ENCODE measurements at regions not wholly inside any gene's neighbourhood (a gene's known extent, or its start where the extent isn't known, plus 50 kb on each side); places are given as distances from the start of the nearest gene placed in this dataset.

- no peak for TF ChIP-seq TBX3 (IDR thresholded peaks at IDR 0.05; ENCODE audit: borderline replicate concordance)
- TF ChIP-seq TIGD3 (CRISPR knock-in tag; IDR thresholded peaks at IDR 0.05; ENCODE audit: borderline replicate concordance), result no peak
- TF ChIP-seq ZNF431 (CRISPR knock-in tag; IDR thresholded peaks at IDR 0.05; ENCODE audit: borderline replicate concordance, low read depth), result no peak
- TF ChIP-seq MYNN (CRISPR knock-in tag; IDR thresholded peaks at IDR 0.05; ENCODE audit: low read depth), result no peak
- TF ChIP-seq ZNF382 (CRISPR knock-in tag; IDR thresholded peaks at IDR 0.05; ENCODE audit: borderline replicate concordance), result no peak
These were observed 75.8 kb downstream of the CCDC71L start (continued) for GRCh38 chr7:106584914-106585759.

GRCh38 chr7:106583706-106584690, 77.0 kb downstream of the CCDC71L start:
- ATAC-seq, result no peak
- CTCF ChIA-PET (ENCODE audit: low intra/inter-chr PET ratio, low total read pairs), result no interaction called here
- TF ChIP-seq SNAPC2 (CRISPR knock-in tag; IDR thresholded peaks at IDR 0.05) (no peak), NCOA2 (CRISPR knock-in tag; IDR thresholded peaks at IDR 0.05) (no peak), ZNF263 (CRISPR knock-in tag; IDR thresholded peaks at IDR 0.05) (no peak), ZBTB20 (CRISPR knock-in tag; IDR thresholded peaks at IDR 0.05; ENCODE audit: borderline replicate concordance, low read depth) (no peak), STAT5B (CRISPR knock-in tag; IDR thresholded peaks at IDR 0.05) (no peak), GLI4 (CRISPR knock-in tag; IDR thresholded peaks at IDR 0.05; ENCODE audit: borderline replicate concordance) (no peak), ZMAT5 (CRISPR knock-in tag; IDR thresholded peaks at IDR 0.05; ENCODE audit: borderline replicate concordance, low read depth) (no peak), ZNF234 (CRISPR knock-in tag; conservative IDR thresholded peaks at IDR 0.05) (no peak), IRF1 (CRISPR knock-in tag; IDR thresholded peaks at IDR 0.05; ENCODE audit: low read depth) (no peak), MTF2 (CRISPR knock-in tag; IDR thresholded peaks at IDR 0.05; ENCODE audit: borderline replicate concordance) (no peak), NCOA5 (CRISPR knock-in tag; IDR thresholded peaks at IDR 0.05) (no peak), TAF1 (CRISPR knock-in tag; IDR thresholded peaks at IDR 0.05) (no peak), SMAD3 (CRISPR knock-in tag; IDR thresholded peaks at IDR 0.05) (no peak), CHCHD3 (CRISPR knock-in tag; IDR thresholded peaks at IDR 0.05) (no peak), BORCS8-MEF2B (CRISPR knock-in tag; IDR thresholded peaks at IDR 0.05) (no peak)

More at GRCh38 chr7:106583706-106584690, 77.0 kb downstream of the CCDC71L start:
- DNase-seq (ENCODE audit: low spot score) (no peak), FAIRE-seq (no peak)
- Histone ChIP-seq H3K27me3 (ENCODE audit: control insufficient read depth in 1 of 2, insufficient read depth in 2 of 2, low read length in 2 of 2) (no peaks in the 10 kb centered on the region), H3K79me2 (ENCODE audit: insufficient read depth, low read length) (no peaks in the 10 kb centered on the region), H3K4me1 (ENCODE audit: insufficient read depth, low read length) (no peaks in the 10 kb centered on the region), H2AFZ (ENCODE audit: low read length) (no peak overlapping the region), H3K4me2 (ENCODE audit: low read depth, low read length) (no peak overlapping the region), H3K9ac (ENCODE audit: insufficient read depth, low read depth, low read length) (no peak overlapping the region), H3K4me3 (replicated peaks in 1 of 3; ENCODE audit: insufficient read depth in 1 of 3, low read depth in 2 of 3, low read length in 3 of 3) (no peak overlapping the region), H3K36me3 (replicated peaks in 1 of 2; ENCODE audit: control insufficient read depth in 1 of 2, insufficient read depth in 2 of 2, low read length in 2 of 2) (no peaks in the 10 kb centered on the region), H3K9me3 (ENCODE audit: low read length) (no peaks in the 10 kb centered on the region), H4K20me1 (ENCODE audit: insufficient read depth, low read length) (no peaks in the 10 kb centered on the region), H3K27ac (ENCODE audit: extremely low read length, insufficient read depth, low read length) (no peak overlapping the region)
- in situ Hi-C loops (cut with HindIII; ENCODE audit: extremely low pct_ligation_motif_present, low pct_unique_long_range_greater_than_20kb), result no loop called here
- intact Hi-C loops (cut with micrococcal nuclease; ENCODE audit: unreplicated experiment), result no loop called here
- POLR2A ChIA-PET, result no interaction called here
- WGBS (ENCODE audit: low lambda C conversion rate), result 3% methylated on average over 5 of the region's 5 CpGs
- no TSS peak for BruUV-seq (replicated peaks)

All from HepG2 (cell line).